NOMO-1 treated with dmso at 0.1 percent for 144 hours (cell line): ENCODE measurements at regions not wholly inside any gene's neighbourhood (a gene's known extent, or its start where the extent isn't known, plus 50 kb on each side); places are given as distances from the start of the nearest gene placed in this dataset.

Source experiments
- DNase-seq: peaks from one replicate; lab custom pipeline; 2025; ENCODE audit not compliant: unreplicated experiment; lab: John Stamatoyannopoulos, UW

GRCh38 chr2:16080071-16080470 is 139.7 kb downstream of the MYCN start:
- DNase-seq: no peak

GRCh38 chr2:16079637-16080036 is 139.3 kb downstream of the MYCN start:
- DNase-seq: no peak

GRCh38 chr2:16077601-16078000 is 137.3 kb downstream of the MYCN start:
- no peak for DNase-seq

GRCh38 chr2:16076911-16077310 is 136.6 kb downstream of the MYCN start:
- no peak for DNase-seq

GRCh38 chr2:16075045-16076012 is 135.0 kb downstream of the MYCN start:
- DNase-seq: no peak

GRCh38 chr2:16073921-16074425 is 133.6 kb downstream of the MYCN start:
- DNase-seq: no peak

- no peak for DNase-seq
Measured at GRCh38 chr2:16073471-16073870, 133.1 kb downstream of the MYCN start.

GRCh38 chr2:16072638-16073290 is 132.4 kb downstream of the MYCN start:
- DNase-seq: no peak

GRCh38 chr2:16071865-16072637 is 131.7 kb downstream of the MYCN start:
- DNase-seq: no peak

- no peak for DNase-seq
Measured at GRCh38 chr2:16071039-16071864, 130.9 kb downstream of the MYCN start.

- no peak for DNase-seq
Measured at GRCh38 chr2:16070648-16070971, 130.3 kb downstream of the MYCN start.

GRCh38 chr2:16069933-16070647 is 129.7 kb downstream of the MYCN start:
- no peak for DNase-seq

GRCh38 chr2:16069663-16069932 is 129.2 kb downstream of the MYCN start:
- DNase-seq: no peak

GRCh38 chr2:16068552-16068940 is 128.2 kb downstream of the MYCN start:
- DNase-seq: no peak

GRCh38 chr2:16067866-16068551 is 127.7 kb downstream of the MYCN start:
- DNase-seq: no peak

- no peak for DNase-seq
Measured at GRCh38 chr2:16067444-16067843, 127.1 kb downstream of the MYCN start.

- no peak for DNase-seq
Measured at GRCh38 chr2:16067037-16067406, 126.7 kb downstream of the MYCN start.

- no peak for DNase-seq
Measured at GRCh38 chr2:16066261-16067036, 126.1 kb downstream of the MYCN start.
